Osteoblast (primary cell): ENCODE measurements at regions not wholly inside any gene's neighbourhood (a gene's known extent, or its start where the extent isn't known, plus 50 kb on each side); places are given as distances from the start of the nearest gene placed in this dataset.

Experiments used
- DNase-seq: peaks from one replicate; pipeline ENCODE4 v3.0.0; 2011; ENCODE audit warnings: low spot score, mixed read lengths; ENCODE audit not compliant: insufficient read length; ENCODE audit errors: missing footprints
- H2AFZ ChIP-seq: 2 replicates; pipeline ENCODE4 v1.6.0; 2011; ENCODE audit warnings: mild to moderate bottlenecking, low read length
- H3K27ac ChIP-seq: 2 replicates; pipeline ENCODE4 v1.5.1; 2011; ENCODE audit warnings: mild to moderate bottlenecking, low read depth, low read length, moderate library complexity
- H3K27me3 ChIP-seq: 2 replicates; pipeline ENCODE4 v1.6.0; 2012; ENCODE audit warnings: mild to moderate bottlenecking, control low read depth, inconsistent platforms, low read length, moderate library complexity; ENCODE audit not compliant: insufficient read depth
- H3K36me3 ChIP-seq: 2 replicates; pipeline ENCODE4 v1.5.1; 2011; ENCODE audit warnings: mild to moderate bottlenecking, low read length, control low read depth, moderate library complexity; ENCODE audit not compliant: insufficient read depth
- H3K4me1 ChIP-seq: 2 replicates; pipeline ENCODE4 v1.5.1; 2011; ENCODE audit warnings: mild to moderate bottlenecking, low read length, control low read depth, moderate library complexity; ENCODE audit not compliant: insufficient read depth
- H3K4me2 ChIP-seq: 2 replicates; pipeline ENCODE4 v1.6.0; 2011; ENCODE audit warnings: mild to moderate bottlenecking, low read length; ENCODE audit not compliant: insufficient read depth
- H3K4me3 ChIP-seq: fragments of 200-600 bp; sonication (generic); 3 replicates; pipeline ENCODE4 v1.5.1; 2012; ENCODE audit warnings: mild to moderate bottlenecking, low read length, inconsistent platforms; ENCODE audit not compliant: insufficient read depth
- H3K79me2 ChIP-seq: 2 replicates; pipeline ENCODE4 v1.6.0; 2012; ENCODE audit warnings: mild to moderate bottlenecking, low read length, control low read depth, inconsistent platforms; ENCODE audit not compliant: insufficient read depth
- H3K9me3 ChIP-seq: 2 replicates; pipeline ENCODE4 v1.5.1; 2011; ENCODE audit warnings: low read depth, low read length, control low read depth
- H4K20me1 ChIP-seq: 2 replicates; pipeline ENCODE4 v1.6.0; 2012; ENCODE audit warnings: mild to moderate bottlenecking, low read length, control low read depth; ENCODE audit not compliant: insufficient read depth
- CTCF ChIP-seq: IDR thresholded peaks from 2 replicates; pipeline ENCODE4 v1.5.1; 2011; ENCODE audit warnings: mild to moderate bottlenecking, low read depth, low read length, moderate library complexity; ENCODE audit errors: extremely low read depth

- no peak for TF ChIP-seq CTCF
- no peaks in the 10 kb centered on the region for H3K4me1 ChIP-seq
- H3K9me3 ChIP-seq: no peaks in the 10 kb centered on the region
- H2AFZ ChIP-seq: no peak overlapping the region
- no peaks in the 10 kb centered on the region for H3K79me2 ChIP-seq
- no peak overlapping the region for H3K27ac ChIP-seq
- H3K36me3 ChIP-seq: no peaks in the 10 kb centered on the region
- H4K20me1 ChIP-seq: no peaks in the 10 kb centered on the region
- no peak overlapping the region for H3K4me2 ChIP-seq
- no peak overlapping the region for H3K4me3 ChIP-seq
- H3K27me3 ChIP-seq: no peaks in the 10 kb centered on the region
- DNase-seq: no peak
Observed at GRCh38 chr20:60132827-60133670, 174.8 kb downstream of the CDH26 start.

GRCh38 chr20:60135276-60135675, 177.1 kb downstream of the CDH26 start:
- Histone ChIP-seq H3K79me2 (no peaks in the 10 kb centered on the region), H3K36me3 (no peaks in the 10 kb centered on the region), H3K27me3 (no peaks in the 10 kb centered on the region), H4K20me1 (no peaks in the 10 kb centered on the region), H3K4me2 (no peak overlapping the region), H2AFZ (no peak overlapping the region), H3K9me3 (no peaks in the 10 kb centered on the region), H3K4me3 (no peak overlapping the region), H3K4me1 (no peaks in the 10 kb centered on the region), H3K27ac (no peak overlapping the region)
- no peak for DNase-seq
- TF ChIP-seq CTCF: no peak

- no peaks in the 10 kb centered on the region for H3K9me3 ChIP-seq
- no peak overlapping the region for H2AFZ ChIP-seq
- H3K4me3 ChIP-seq: no peak overlapping the region
- no peak overlapping the region for H3K4me2 ChIP-seq
- no peaks in the 10 kb centered on the region for H3K27me3 ChIP-seq
- no peaks in the 10 kb centered on the region for H3K79me2 ChIP-seq
- TF ChIP-seq CTCF: no peak
- H3K36me3 ChIP-seq: no peaks in the 10 kb centered on the region
- H3K27ac ChIP-seq: no peak overlapping the region
- H3K4me1 ChIP-seq: no peaks in the 10 kb centered on the region
- DNase-seq: no peak
- H4K20me1 ChIP-seq: no peaks in the 10 kb centered on the region
Observed at GRCh38 chr20:60136645-60137401, 178.6 kb downstream of the CDH26 start.

GRCh38 chr20:60137657-60138245, 179.5 kb downstream of the CDH26 start:
- no peaks in the 10 kb centered on the region for H3K79me2 ChIP-seq
- H3K4me2 ChIP-seq: no peak overlapping the region
- H3K36me3 ChIP-seq: no peaks in the 10 kb centered on the region
- H2AFZ ChIP-seq: no peak overlapping the region
- no peaks in the 10 kb centered on the region for H4K20me1 ChIP-seq
- no peaks in the 10 kb centered on the region for H3K27me3 ChIP-seq
- no peak overlapping the region for H3K27ac ChIP-seq
- no peaks in the 10 kb centered on the region for H3K4me1 ChIP-seq
- peak; percentile 58 for DNase-seq
- TF ChIP-seq CTCF: peak; percentile 43
- no peak overlapping the region for H3K4me3 ChIP-seq
- H3K9me3 ChIP-seq: no peaks in the 10 kb centered on the region
